GM21529 (cell line): ENCODE measurements at regions not wholly inside any gene's neighbourhood (a gene's known extent, or its start where the extent isn't known, plus 50 kb on each side); places are given as distances from the start of the nearest gene placed in this dataset.

Experiments
- ATAC-seq: cut with Tn5 transposase; IDR thresholded peaks from one replicate; pipeline ENCODE4 v1.9.1; 2021; ENCODE audit not compliant: unreplicated experiment

GRCh38 chr10:50936335-50936734 is 50.9 kb upstream of the A1CF start:
- ATAC-seq = no peak

- no peak for ATAC-seq
These were observed 51.9 kb upstream of the A1CF start for GRCh38 chr10:50937230-50937907.

GRCh38 chr10:50941629-50942028 is 56.2 kb upstream of the A1CF start:
- ATAC-seq = no peak

GRCh38 chr10:50946991-50947781 is 61.8 kb upstream of the A1CF start:
- no peak for ATAC-seq

- no peak for ATAC-seq
These were observed 65.9 kb upstream of the A1CF start for GRCh38 chr10:50951365-50951764.

- no peak for ATAC-seq
These were observed 75.9 kb upstream of the A1CF start for GRCh38 chr10:50961297-50961696.

GRCh38 chr10:50963063-50963462 is 77.6 kb upstream of the A1CF start:
- no peak for ATAC-seq

- no peak for ATAC-seq
These were observed 83.1 kb upstream of the A1CF start for GRCh38 chr10:50968386-50969091.

- ATAC-seq = no peak
These were observed 87.2 kb upstream of the A1CF start for GRCh38 chr10:50972591-50972990.

- ATAC-seq = no peak
These were observed 92.9 kb upstream of the PRKG1 start for GRCh38 chr10:50981385-50981784.

- ATAC-seq = no peak
These were observed 92.4 kb upstream of the PRKG1 start for GRCh38 chr10:50981904-50982303.

- no peak for ATAC-seq
These were observed 91.3 kb upstream of the PRKG1 start for GRCh38 chr10:50982989-50983388.

GRCh38 chr10:50987934-50988333 is 86.4 kb upstream of the PRKG1 start:
- ATAC-seq = no peak

- no peak for ATAC-seq
These were observed 85.5 kb upstream of the PRKG1 start for GRCh38 chr10:50988792-50989191.

- no peak for ATAC-seq
These were observed 83.5 kb upstream of the PRKG1 start for GRCh38 chr10:50990568-50991455.

GRCh38 chr10:50991456-50992355 is 82.6 kb upstream of the PRKG1 start:
- ATAC-seq = no peak

- ATAC-seq = no peak
These were observed 81.9 kb upstream of the PRKG1 start for GRCh38 chr10:50992356-50992901.

- ATAC-seq = no peak
These were observed 81.1 kb upstream of the PRKG1 start for GRCh38 chr10:50992972-50993766.

- ATAC-seq = no peak
These were observed 80.5 kb upstream of the PRKG1 start for GRCh38 chr10:50993771-50994251.
